Stimulated activated naive B cell treated with anti-CD40 and anti-IgM and Interleukin-4, amounts not matched to agents 10 μg/mL and 1 μg/mL and 100 μg/mL, for 72 hours (primary cell): ENCODE measurements at regions not wholly inside any gene's neighbourhood (a gene's known extent, or its start where the extent isn't known, plus 50 kb on each side); places are given as distances from the start of the nearest gene placed in this dataset.

Experiments used
- ATAC-seq, 2 donors: fragments of 150-1000 bp; cut with Tn5 transposase; replicated peaks; 2 replicates each; pipeline ENCODE4 v1.10.0; 2021; ENCODE audit warnings: moderate library complexity in 1 of 2
- DNase-seq: peaks from one replicate; pipeline ENCODE4 v3.0.0; 2021
- H3K27ac Mint-ChIP-seq: one replicate; pipeline ENCODE4 v1.8.0; 2022; ENCODE audit warnings: mild to moderate bottlenecking, mixed read lengths
- H3K27me3 Mint-ChIP-seq, 2 donors: one replicate each; pipeline ENCODE4 v1.8.0; 2022; ENCODE audit warnings: mixed read lengths in 2 of 2
- H3K36me3 Mint-ChIP-seq, 2 donors: one replicate each; pipeline ENCODE4 v1.8.0; 2022; ENCODE audit warnings: mixed read lengths in 2 of 2, mild to moderate bottlenecking in 1 of 2
- H3K4me1 Mint-ChIP-seq, 2 donors: one replicate each; pipeline ENCODE4 v1.8.0; 2022; ENCODE audit warnings: mixed read lengths in 2 of 2, mild to moderate bottlenecking in 1 of 2
- H3K4me3 Mint-ChIP-seq, 2 donors: one replicate each; pipeline ENCODE4 v1.8.0; 2022; ENCODE audit warnings: mild to moderate bottlenecking in 2 of 2, mixed read lengths in 2 of 2, moderate library complexity in 1 of 2
- H3K9me3 Mint-ChIP-seq, 2 donors: one replicate each; pipeline ENCODE4 v1.8.0; 2022; ENCODE audit warnings: mixed read lengths in 2 of 2, mild to moderate bottlenecking in 1 of 2

GRCh38 chr16:54694651-54695050 is 236.0 kb upstream of the IRX5 start:
- ATAC-seq: no peak
- no peaks in the 10 kb centered on the region for H3K27me3 Mint-ChIP-seq
- H3K4me3 Mint-ChIP-seq: no peak overlapping the region
- DNase-seq: no peak
- no peak overlapping the region for H3K27ac Mint-ChIP-seq
- H3K9me3 Mint-ChIP-seq: peaks cover 0 to 1% of the 10 kb centered on the region in 2 donors
- no peaks in the 10 kb centered on the region for H3K36me3 Mint-ChIP-seq
- no peaks in the 10 kb centered on the region for H3K4me1 Mint-ChIP-seq

GRCh38 chr16:54693864-54694263 is 236.8 kb upstream of the IRX5 start:
- Mint-ChIP-seq H3K27me3 (no peaks in the 10 kb centered on the region), H3K9me3 (peaks cover 0 to 1% of the 10 kb centered on the region in 2 donors), H3K36me3 (no peaks in the 10 kb centered on the region), H3K4me3 (no peak overlapping the region), H3K27ac (no peak overlapping the region), H3K4me1 (no peaks in the 10 kb centered on the region)
- no peak for ATAC-seq
- DNase-seq: no peak

- H3K4me3 Mint-ChIP-seq: no peak overlapping the region
Measured at GRCh38 chr16:54690710-54691109, 240.0 kb upstream of the IRX5 start.

GRCh38 chr16:54690306-54690705 is 240.4 kb upstream of the IRX5 start:
- ATAC-seq: no peak
- H3K9me3 Mint-ChIP-seq: peaks cover 0 to 1% of the 10 kb centered on the region in 2 donors

More at GRCh38 chr16:54690710-54691109, 240.0 kb upstream of the IRX5 start:
- H3K27ac Mint-ChIP-seq: no peak overlapping the region
- H3K9me3 Mint-ChIP-seq: peaks cover 0 to 1% of the 10 kb centered on the region in 2 donors
- ATAC-seq: no peak
- no peak for DNase-seq
- H3K4me1 Mint-ChIP-seq: no peaks in the 10 kb centered on the region
- no peaks in the 10 kb centered on the region for H3K27me3 Mint-ChIP-seq
- no peaks in the 10 kb centered on the region for H3K36me3 Mint-ChIP-seq

GRCh38 chr16:54689072-54689865 is 241.4 kb upstream of the IRX5 start:
- DNase-seq (no peak), ATAC-seq (no peak)
- peaks cover 0 to 1% of the 10 kb centered on the region in 2 donors for H3K9me3 Mint-ChIP-seq
- no peaks in the 10 kb centered on the region for H3K4me1 Mint-ChIP-seq
- H3K4me3 Mint-ChIP-seq: no peak overlapping the region
- H3K27me3 Mint-ChIP-seq: no peaks in the 10 kb centered on the region
- no peaks in the 10 kb centered on the region for H3K36me3 Mint-ChIP-seq
- no peak overlapping the region for H3K27ac Mint-ChIP-seq

More at GRCh38 chr16:54690306-54690705, 240.4 kb upstream of the IRX5 start:
- H3K4me3 Mint-ChIP-seq: no peak overlapping the region
- H3K27me3 Mint-ChIP-seq: no peaks in the 10 kb centered on the region
- H3K4me1 Mint-ChIP-seq: no peaks in the 10 kb centered on the region
- H3K27ac Mint-ChIP-seq: no peak overlapping the region
- no peaks in the 10 kb centered on the region for H3K36me3 Mint-ChIP-seq
- no peak for DNase-seq

- Mint-ChIP-seq H3K4me1 (no peaks in the 10 kb centered on the region), H3K36me3 (no peaks in the 10 kb centered on the region), H3K27me3 (peaks cover 0 to 4% of the 10 kb centered on the region in 2 donors), H3K9me3 (peaks cover 0 to 4% of the 10 kb centered on the region in 2 donors), H3K4me3 (no peak overlapping the region), H3K27ac (no peak overlapping the region)
- ATAC-seq (no peak), DNase-seq (no peak)
Measured at GRCh38 chr16:54688339-54688738, 242.3 kb upstream of the IRX5 start.

GRCh38 chr16:54687043-54687899 is 243.4 kb upstream of the IRX5 start:
- peaks cover 0 to 4% of the 10 kb centered on the region in 2 donors for H3K27me3 Mint-ChIP-seq
- DNase-seq (no peak), ATAC-seq (no peak)
- peaks cover 0 to 2% of the 10 kb centered on the region in 2 donors for H3K9me3 Mint-ChIP-seq
- H3K36me3 Mint-ChIP-seq: no peaks in the 10 kb centered on the region
- H3K27ac Mint-ChIP-seq: no peak overlapping the region
- H3K4me1 Mint-ChIP-seq: no peaks in the 10 kb centered on the region
- H3K4me3 Mint-ChIP-seq: no peak overlapping the region

- no peak overlapping the region for H3K4me3 Mint-ChIP-seq
- ATAC-seq: no peak
Measured at GRCh38 chr16:54685682-54686081, 245.0 kb upstream of the IRX5 start.

GRCh38 chr16:54679531-54679930 is 251.1 kb upstream of the IRX5 start:
- Mint-ChIP-seq H3K4me1 (no peaks in the 10 kb centered on the region), H3K9me3 (peaks cover 0 to 5% of the 10 kb centered on the region in 2 donors), H3K36me3 (no peaks in the 10 kb centered on the region), H3K27ac (no peak overlapping the region), H3K27me3 (peaks cover 0 to 4% of the 10 kb centered on the region in 2 donors), H3K4me3 (no peak overlapping the region)
- DNase-seq (no peak), ATAC-seq (no peak)

More at GRCh38 chr16:54685682-54686081, 245.0 kb upstream of the IRX5 start:
- H3K27me3 Mint-ChIP-seq: peaks cover 0 to 4% of the 10 kb centered on the region in 2 donors
- no peaks in the 10 kb centered on the region for H3K4me1 Mint-ChIP-seq
- H3K27ac Mint-ChIP-seq: no peak overlapping the region
- no peaks in the 10 kb centered on the region for H3K36me3 Mint-ChIP-seq
- peaks cover 0 to 2% of the 10 kb centered on the region in 2 donors for H3K9me3 Mint-ChIP-seq
- DNase-seq: no peak

GRCh38 chr16:54677308-54677950 is 253.2 kb upstream of the IRX5 start:
- Mint-ChIP-seq H3K4me1 (no peaks in the 10 kb centered on the region), H3K9me3 (peaks cover 0 to 2% of the 10 kb centered on the region in 2 donors), H3K27me3 (peaks cover 0 to 2% of the 10 kb centered on the region in 2 donors), H3K27ac (no peak overlapping the region), H3K36me3 (no peaks in the 10 kb centered on the region), H3K4me3 (no peak overlapping the region)
- ATAC-seq: no peak
- no peak for DNase-seq

GRCh38 chr16:54673313-54673712 is 257.4 kb upstream of the IRX5 start:
- Mint-ChIP-seq H3K4me3 (no peak overlapping the region), H3K4me1 (no peaks in the 10 kb centered on the region), H3K36me3 (no peaks in the 10 kb centered on the region), H3K9me3 (peaks cover 0 to 6% of the 10 kb centered on the region in 2 donors), H3K27ac (no peak overlapping the region), H3K27me3 (peaks cover 0 to 5% of the 10 kb centered on the region in 2 donors)
- ATAC-seq (no peak), DNase-seq (no peak)

- H3K27ac Mint-ChIP-seq: no peak overlapping the region
- peaks cover 0 to 6% of the 10 kb centered on the region in 2 donors for H3K9me3 Mint-ChIP-seq
- no peaks in the 10 kb centered on the region for H3K36me3 Mint-ChIP-seq
- ATAC-seq (no peak), DNase-seq (no peak)
- peaks cover 0 to 5% of the 10 kb centered on the region in 2 donors for H3K27me3 Mint-ChIP-seq
- no peak overlapping the region for H3K4me3 Mint-ChIP-seq
- H3K4me1 Mint-ChIP-seq: no peaks in the 10 kb centered on the region
Measured at GRCh38 chr16:54672500-54672899, 258.2 kb upstream of the IRX5 start.

- no peak for ATAC-seq
- Mint-ChIP-seq H3K9me3 (peaks cover 3 to 4% of the 10 kb centered on the region in 2 donors), H3K4me1 (peaks cover 0 to 7% of the 10 kb centered on the region in 2 donors)
Measured at GRCh38 chr16:54657709-54658102, 273.0 kb upstream of the IRX5 start.

GRCh38 chr16:54657058-54657708 is 273.5 kb upstream of the IRX5 start:
- ATAC-seq (no peak), DNase-seq (no peak)
- Mint-ChIP-seq H3K36me3 (no peaks in the 10 kb centered on the region), H3K4me3 (no peak overlapping the region), H3K9me3 (peaks cover 3 to 4% of the 10 kb centered on the region in 2 donors), H3K4me1 (peaks cover 0 to 7% of the 10 kb centered on the region in 2 donors), H3K27me3 (peaks cover 27% of the 10 kb centered on the region in 2 donors), H3K27ac (no peak overlapping the region)

More at GRCh38 chr16:54657709-54658102, 273.0 kb upstream of the IRX5 start:
- Mint-ChIP-seq H3K27ac (no peak overlapping the region), H3K27me3 (peaks cover 27% of the 10 kb centered on the region in 2 donors), H3K36me3 (no peaks in the 10 kb centered on the region), H3K4me3 (no peak overlapping the region)
- DNase-seq: no peak
